VCaP (cell line): ENCODE measurements at regions not wholly inside any gene's neighbourhood (a gene's known extent, or its start where the extent isn't known, plus 50 kb on each side); places are given as distances from the start of the nearest gene placed in this dataset.

Experiments used
- H3K27ac ChIP-seq: fragments of 450-650 bp; 2 replicates; pipeline ENCODE4 v1.5.1; 2017
- CTCF ChIP-seq: fragments of 450-650 bp; conservative IDR thresholded peaks from 2 replicates; pipeline ENCODE4 v1.5.1; 2017; ENCODE audit warnings: mild to moderate bottlenecking, moderate library complexity

GRCh38 chr13:68292601-68293000 is 1062.5 kb upstream of the PCDH9 start:
- no peak for TF ChIP-seq CTCF
- no peak overlapping the region for H3K27ac ChIP-seq

- no peak overlapping the region for H3K27ac ChIP-seq
- no peak for TF ChIP-seq CTCF
Observed at GRCh38 chr13:68291595-68291994, 1061.5 kb upstream of the PCDH9 start.

- H3K27ac ChIP-seq = no peak overlapping the region
- no peak for TF ChIP-seq CTCF
Observed at GRCh38 chr13:68275758-68276157, 1045.6 kb upstream of the PCDH9 start.

GRCh38 chr13:68272652-68273051 is 1042.5 kb upstream of the PCDH9 start:
- no peak overlapping the region for H3K27ac ChIP-seq
- no peak for TF ChIP-seq CTCF

- no peak overlapping the region for H3K27ac ChIP-seq
- TF ChIP-seq CTCF = no peak
Observed at GRCh38 chr13:68264692-68265091, 1034.6 kb upstream of the PCDH9 start.

GRCh38 chr13:68261105-68261504 is 1031.0 kb upstream of the PCDH9 start:
- H3K27ac ChIP-seq = no peak overlapping the region
- no peak for TF ChIP-seq CTCF

GRCh38 chr13:68257111-68257842 is 1027.1 kb upstream of the PCDH9 start:
- no peak for TF ChIP-seq CTCF
- no peak overlapping the region for H3K27ac ChIP-seq
